Mucosa of descending colon (tissue), 3 donors: ENCODE measurements at regions not wholly inside any gene's neighbourhood (a gene's known extent, or its start where the extent isn't known, plus 50 kb on each side); places are given as distances from the start of the nearest gene placed in this dataset.

ENCODE experiments used
- ATAC-seq: fragments of 200-7000 bp; cut with Tn5 transposase; one replicate; pipeline ENCODE4 v1.9.1; 2020; ENCODE audit warnings: mild to moderate bottlenecking, moderate library complexity
- DNase-seq, 3 donors: peaks; one replicate each; pipeline ENCODE4 v3.0.0-alpha.2; 2020
- H3K36me3 ChIP-seq: fragments of 200-600 bp; one replicate; pipeline ENCODE4 v1.8.0; 2021; ENCODE audit warnings: low read depth, mild to moderate bottlenecking
- H3K4me1 ChIP-seq: fragments of 200-600 bp; one replicate; pipeline ENCODE4 v1.8.0; 2021; ENCODE audit warnings: low read depth, mild to moderate bottlenecking
- H3K4me3 ChIP-seq: fragments of 200-600 bp; one replicate; pipeline ENCODE4 v1.8.0; 2021; ENCODE audit warnings: mild to moderate bottlenecking
- H3K9me3 ChIP-seq: fragments of 200-600 bp; one replicate; pipeline ENCODE4 v1.8.0; 2021; ENCODE audit warnings: mild to moderate bottlenecking
- intact Hi-C, 2 donors: fragments of 100-400 bp; cut with DNase I in 1 of 2; cut with micrococcal nuclease in 1 of 2; formaldehyde crosslinking; loops; one replicate each; pipeline versions ENCODE4 v1.11.0 to v1.11.1; 2022; cut with DNase I, micrococcal nuclease
- TF ChIP-seq, protein P1 (sequence below): fragments of 200-600 bp; IDR thresholded peaks from one replicate; pipeline ENCODE4 v1.8.0; 2022; ENCODE audit warnings: antibody characterized with exemption, mild to moderate bottlenecking
- donor health status: DM: no; HTN: no; CAD: no; lungs with moderate emphysema.
- donor health status: DM: no; HTN: no; CAD: no.
- donor health status: DM: no; HTN: yes; CAD: no.

DNA sequence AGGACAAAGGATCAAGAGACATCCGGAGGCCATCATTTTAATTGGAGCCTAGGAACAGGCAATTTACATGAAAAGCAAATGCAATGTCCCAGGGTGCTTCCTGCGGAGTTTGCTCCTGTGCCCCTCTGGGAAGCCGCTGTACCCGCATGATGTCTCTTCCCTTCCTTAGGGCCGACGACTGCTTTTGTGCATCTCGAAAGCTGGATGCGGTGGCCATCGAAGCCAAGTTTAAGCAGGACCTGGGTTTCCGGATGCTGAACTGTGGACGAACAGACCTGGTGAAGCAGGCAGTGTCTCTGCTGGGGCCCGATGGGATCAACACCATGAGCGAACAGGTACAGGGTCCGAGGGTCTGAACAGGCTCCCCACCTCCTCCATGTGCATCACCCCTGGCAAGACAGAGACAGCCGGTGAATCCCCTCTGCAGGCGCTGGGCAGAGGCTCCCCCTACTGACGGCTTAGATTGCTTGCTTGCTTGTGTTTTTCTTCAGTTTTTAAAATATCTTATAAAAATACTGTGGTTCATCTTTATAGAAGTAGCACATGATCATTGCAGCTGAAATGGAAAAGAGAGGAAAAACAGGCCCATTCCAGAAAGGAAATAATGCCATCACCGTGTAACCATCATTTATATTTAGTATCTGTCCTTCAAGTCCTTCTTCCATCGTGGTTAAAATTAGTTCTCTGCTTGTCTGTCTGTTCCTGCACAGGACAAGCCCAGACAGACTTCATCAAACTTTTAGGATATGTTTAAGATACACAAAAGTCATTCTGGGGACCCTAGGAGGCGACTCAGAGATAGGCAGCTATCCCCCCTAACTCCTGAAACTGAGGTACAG is 75.4 kb upstream of the PWP1 start:
- intact Hi-C loops = loop anchor here in 1 of 2 donors (5.0 kb wide), 1 partner anchor 478 kb away; no protein-coding TSS in a partner anchor
- DNase-seq (peak in 1 of 3 donors; percentile 23), ATAC-seq (no peak)
- Histone ChIP-seq H3K4me3 (no peak overlapping the region), H3K9me3 (no peaks in the 10 kb centered on the region), H3K36me3 (no peaks in the 10 kb centered on the region), H3K4me1 (no peaks in the 10 kb centered on the region)
- TF ChIP-seq, protein P1, sequence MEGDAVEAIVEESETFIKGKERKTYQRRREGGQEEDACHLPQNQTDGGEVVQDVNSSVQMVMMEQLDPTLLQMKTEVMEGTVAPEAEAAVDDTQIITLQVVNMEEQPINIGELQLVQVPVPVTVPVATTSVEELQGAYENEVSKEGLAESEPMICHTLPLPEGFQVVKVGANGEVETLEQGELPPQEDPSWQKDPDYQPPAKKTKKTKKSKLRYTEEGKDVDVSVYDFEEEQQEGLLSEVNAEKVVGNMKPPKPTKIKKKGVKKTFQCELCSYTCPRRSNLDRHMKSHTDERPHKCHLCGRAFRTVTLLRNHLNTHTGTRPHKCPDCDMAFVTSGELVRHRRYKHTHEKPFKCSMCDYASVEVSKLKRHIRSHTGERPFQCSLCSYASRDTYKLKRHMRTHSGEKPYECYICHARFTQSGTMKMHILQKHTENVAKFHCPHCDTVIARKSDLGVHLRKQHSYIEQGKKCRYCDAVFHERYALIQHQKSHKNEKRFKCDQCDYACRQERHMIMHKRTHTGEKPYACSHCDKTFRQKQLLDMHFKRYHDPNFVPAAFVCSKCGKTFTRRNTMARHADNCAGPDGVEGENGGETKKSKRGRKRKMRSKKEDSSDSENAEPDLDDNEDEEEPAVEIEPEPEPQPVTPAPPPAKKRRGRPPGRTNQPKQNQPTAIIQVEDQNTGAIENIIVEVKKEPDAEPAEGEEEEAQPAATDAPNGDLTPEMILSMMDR = no peak

DNA sequence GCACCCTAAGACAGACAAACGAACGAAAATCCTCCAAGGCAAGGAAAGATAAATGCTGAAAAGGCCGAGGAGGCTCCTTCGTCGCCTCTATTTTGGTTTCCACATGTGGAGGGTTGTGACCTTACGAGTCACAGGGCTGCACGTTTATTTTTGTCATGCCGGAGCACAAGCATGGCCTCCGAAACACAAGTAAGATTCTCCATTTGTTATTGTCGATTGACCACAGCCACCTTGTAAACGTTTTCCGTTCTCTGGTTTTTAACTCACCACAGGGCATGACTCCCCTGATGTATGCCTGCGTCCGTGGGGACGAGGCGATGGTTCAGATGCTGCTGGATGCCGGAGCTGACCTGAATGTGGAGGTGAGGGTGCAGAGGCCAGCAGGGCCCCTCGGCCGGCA is 73.1 kb upstream of the PWP1 start:
- TF ChIP-seq, protein P1 = no peak
- intact Hi-C loops = loop anchor here in 1 of 2 donors (5.0 kb wide), 1 partner anchor 480 kb away; no protein-coding TSS in a partner anchor
- DNase-seq = no peak

DNA sequence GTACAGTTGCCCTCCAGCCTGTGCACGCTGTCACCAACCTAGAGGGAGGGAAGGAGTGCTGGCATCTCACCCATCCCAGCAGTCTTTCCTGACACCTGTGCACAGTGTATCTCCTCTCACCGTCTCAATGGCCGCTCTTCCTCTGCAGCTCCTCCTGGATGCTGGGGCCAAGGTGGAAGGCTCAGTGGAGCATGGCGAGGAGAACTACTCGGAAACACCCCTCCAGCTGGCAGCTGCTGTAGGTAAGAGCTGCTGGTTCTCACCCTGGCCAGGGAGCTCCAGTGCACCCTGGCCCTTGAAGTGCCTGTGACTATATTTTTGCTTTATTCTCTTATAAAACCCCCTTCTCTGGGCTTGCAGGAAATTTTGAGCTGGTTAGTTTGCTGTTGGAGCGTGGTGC is 68.7 kb upstream of the PWP1 start:
- ATAC-seq = no peak
- Histone ChIP-seq H3K4me1 (no peaks in the 10 kb centered on the region), H3K4me3 (no peak overlapping the region), H3K36me3 (no peaks in the 10 kb centered on the region), H3K9me3 (no peaks in the 10 kb centered on the region)
- DNase-seq = no peak
- intact Hi-C loops = no loop called here
- TF ChIP-seq, protein P1 = no peak

More for the DNA sequence above, 73.1 kb upstream of the PWP1 start:
- ATAC-seq = no peak
- Histone ChIP-seq H3K36me3 (no peaks in the 10 kb centered on the region), H3K4me1 (no peaks in the 10 kb centered on the region), H3K9me3 (no peaks in the 10 kb centered on the region), H3K4me3 (no peak overlapping the region)

DNA sequence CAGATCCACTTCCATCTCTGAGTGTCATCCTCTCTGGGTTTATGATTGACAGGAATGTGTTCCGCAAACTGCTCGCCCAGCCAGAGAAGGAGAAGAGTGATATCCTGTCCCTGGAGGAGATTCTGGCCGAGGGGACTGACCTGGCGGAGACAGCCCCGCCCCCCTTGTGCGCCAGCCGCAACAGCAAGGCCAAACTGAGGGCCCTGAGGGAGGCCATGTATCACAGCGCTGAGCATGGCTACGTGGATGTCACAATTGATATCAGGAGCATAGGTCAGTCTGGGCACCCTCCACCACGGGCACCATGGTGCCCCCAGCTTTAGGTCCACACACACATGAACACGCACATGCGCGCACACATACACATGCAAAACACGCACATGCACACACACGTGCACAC is 67.5 kb upstream of the PWP1 start:
- Histone ChIP-seq H3K4me1 (no peaks in the 10 kb centered on the region), H3K36me3 (no peaks in the 10 kb centered on the region), H3K4me3 (no peak overlapping the region), H3K9me3 (no peaks in the 10 kb centered on the region)
- TF ChIP-seq, protein P1 = no peak
- ATAC-seq = no peak
- DNase-seq = no peak
- intact Hi-C loops = no loop called here

DNA sequence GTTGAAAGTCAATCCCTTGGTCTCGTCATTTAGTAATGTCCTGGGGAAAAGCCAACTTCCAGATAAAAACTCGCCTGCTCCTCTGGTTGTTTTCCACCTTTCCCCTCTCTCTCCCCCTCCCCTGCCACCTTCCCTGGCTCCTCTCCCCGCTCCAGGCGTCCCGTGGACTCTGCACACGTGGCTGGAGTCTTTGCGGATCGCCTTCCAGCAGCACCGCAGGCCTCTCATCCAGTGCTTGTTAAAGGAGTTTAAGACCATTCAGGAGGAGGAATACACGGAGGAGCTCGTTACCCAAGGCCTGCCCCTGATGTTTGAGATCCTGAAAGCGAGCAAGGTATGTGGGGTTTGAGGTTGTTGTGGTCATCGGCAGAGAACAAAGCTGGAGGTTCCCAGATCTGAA is 65.8 kb upstream of the PWP1 start:
- intact Hi-C loops = no loop called here
- DNase-seq (no peak), ATAC-seq (no peak)
- TF ChIP-seq, protein P1 = no peak
- Histone ChIP-seq H3K4me1 (no peaks in the 10 kb centered on the region), H3K36me3 (no peaks in the 10 kb centered on the region), H3K4me3 (no peak overlapping the region), H3K9me3 (no peaks in the 10 kb centered on the region)
